Hematopoietic multipotent progenitor cell treated with erythropoietin and hydrocortisone succinate and interleukin-3 and kit ligand, for 8 days (in vitro differentiated cells): ENCODE measurements at regions not wholly inside any gene's neighbourhood (a gene's known extent, or its start where the extent isn't known, plus 50 kb on each side); places are given as distances from the start of the nearest gene placed in this dataset.

ENCODE experiments used
- DNase-seq: peaks from one replicate; pipeline ENCODE4 v3.0.0-alpha.2; 2015

- no peak for DNase-seq
Observed at GRCh38 chr11:115599125-115599524, 94.9 kb upstream of the CADM1 start.

GRCh38 chr11:115598257-115598901 is 94.2 kb upstream of the CADM1 start:
- DNase-seq = no peak

- DNase-seq = no peak
Observed at GRCh38 chr11:115591380-115591779, 87.2 kb upstream of the CADM1 start.

- DNase-seq = no peak
Observed at GRCh38 chr11:115590254-115590653, 86.0 kb upstream of the CADM1 start.

DNA sequence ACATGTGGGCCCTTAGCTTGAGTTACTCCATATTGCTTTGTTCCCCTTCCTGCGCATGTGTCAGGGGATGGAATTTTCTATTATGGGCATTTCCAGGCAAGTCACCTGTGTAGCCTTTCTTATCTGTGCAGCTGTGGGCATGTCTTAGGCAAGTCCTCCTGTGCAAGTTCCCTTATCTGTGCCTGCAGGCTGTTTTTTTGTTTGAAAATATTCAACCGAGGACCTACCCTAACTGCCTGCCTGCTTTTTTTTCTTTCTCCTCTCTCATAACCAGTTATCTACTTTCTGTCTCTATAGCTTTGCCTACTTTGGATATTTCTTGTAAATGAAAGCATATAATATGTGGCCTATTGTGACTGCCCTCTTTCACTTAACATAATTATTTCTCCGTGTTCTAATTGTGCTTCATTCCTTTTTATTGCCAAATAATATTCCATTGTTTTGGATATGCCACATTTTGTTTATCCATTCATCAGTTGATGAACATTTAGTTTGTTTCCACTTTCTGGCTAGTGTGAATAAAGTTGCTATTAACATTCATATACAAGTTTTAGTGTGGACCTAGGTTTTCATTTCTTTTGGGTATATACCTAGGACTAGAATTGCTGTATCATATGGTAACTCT is 83.6 kb upstream of the CADM1 start:
- no peak for DNase-seq

GRCh38 chr11:115585361-115586024 is 81.3 kb upstream of the CADM1 start:
- no peak for DNase-seq

DNA sequence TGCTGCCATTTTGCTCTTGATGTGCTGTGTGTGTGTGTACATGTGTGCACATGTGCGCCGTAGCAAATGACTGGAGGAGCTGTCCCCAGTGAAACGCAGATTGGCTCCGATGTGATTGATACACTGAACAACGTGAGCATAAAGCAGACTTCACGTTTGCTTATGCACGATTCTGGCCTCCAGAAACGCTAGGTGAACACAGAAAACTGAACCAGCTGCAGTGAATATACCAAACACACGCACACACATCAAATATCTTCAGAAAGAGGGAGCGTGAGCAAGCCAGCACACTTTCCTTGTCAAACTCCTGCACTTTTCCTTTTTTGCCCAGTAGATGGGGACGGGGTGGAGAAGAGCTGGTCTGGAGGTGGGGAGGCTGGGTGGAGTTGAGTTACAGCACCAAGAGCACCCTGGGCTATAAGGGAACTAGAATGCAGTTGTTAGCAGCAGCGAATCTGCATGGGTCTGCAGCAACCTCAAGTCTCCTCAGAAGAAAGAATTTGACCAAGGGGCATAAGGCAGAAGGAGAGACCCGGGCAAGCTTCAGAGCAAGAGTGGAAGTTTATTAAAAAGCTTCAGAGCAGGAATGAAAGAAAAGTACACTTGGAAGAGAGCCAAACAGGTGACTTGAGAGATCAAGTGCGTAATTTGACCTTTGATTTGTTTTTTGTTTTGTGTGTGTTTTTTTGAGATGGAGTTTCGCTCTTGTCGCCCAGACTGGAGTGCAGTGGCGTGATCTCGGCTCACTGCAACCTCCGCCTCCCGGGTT is 77.8 kb upstream of the CADM1 start:
- DNase-seq = no peak

DNA sequence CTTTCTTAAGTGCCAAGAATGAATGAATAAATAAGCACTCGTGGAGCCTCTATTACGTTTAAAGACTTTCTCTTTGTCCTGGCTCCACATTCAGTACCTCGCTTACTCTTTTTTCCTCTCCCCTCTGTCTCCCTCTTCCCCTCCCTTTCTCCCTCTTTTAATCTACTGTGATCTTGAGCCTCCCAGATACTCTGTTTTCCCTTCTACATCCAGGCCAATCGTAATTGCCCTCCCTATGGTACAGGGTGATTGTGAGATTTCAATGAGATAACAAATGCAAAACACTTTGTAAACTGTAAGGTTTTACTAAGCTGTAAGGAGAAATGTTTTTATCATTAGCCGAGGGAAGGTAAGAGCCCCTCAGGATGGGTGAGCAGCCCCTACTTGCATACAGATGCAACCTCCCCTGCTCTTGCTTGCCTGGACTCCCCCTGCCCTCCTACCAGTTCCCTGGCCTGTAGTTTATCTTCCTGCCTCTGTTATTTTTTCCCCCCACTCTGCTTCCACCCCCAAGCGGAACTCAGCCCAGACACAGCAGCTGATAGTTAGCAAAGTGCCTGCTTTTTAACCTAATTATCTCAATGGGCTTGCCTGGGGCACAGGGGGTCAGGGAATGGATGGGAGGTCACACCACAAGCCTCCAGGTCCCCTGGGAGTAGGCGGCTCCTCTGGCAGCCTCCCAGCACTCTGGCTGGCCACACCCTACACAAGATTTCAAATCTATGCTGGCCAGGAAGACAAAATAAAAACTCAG is 76.9 kb upstream of the CADM1 start:
- no peak for DNase-seq

GRCh38 chr11:115580416-115580815 is 76.2 kb upstream of the CADM1 start:
- no peak for DNase-seq

GRCh38 chr11:115579181-115579825 is 75.1 kb upstream of the CADM1 start:
- no peak for DNase-seq

- no peak for DNase-seq
Observed at GRCh38 chr11:115578275-115578674, 74.1 kb upstream of the CADM1 start.

DNA sequence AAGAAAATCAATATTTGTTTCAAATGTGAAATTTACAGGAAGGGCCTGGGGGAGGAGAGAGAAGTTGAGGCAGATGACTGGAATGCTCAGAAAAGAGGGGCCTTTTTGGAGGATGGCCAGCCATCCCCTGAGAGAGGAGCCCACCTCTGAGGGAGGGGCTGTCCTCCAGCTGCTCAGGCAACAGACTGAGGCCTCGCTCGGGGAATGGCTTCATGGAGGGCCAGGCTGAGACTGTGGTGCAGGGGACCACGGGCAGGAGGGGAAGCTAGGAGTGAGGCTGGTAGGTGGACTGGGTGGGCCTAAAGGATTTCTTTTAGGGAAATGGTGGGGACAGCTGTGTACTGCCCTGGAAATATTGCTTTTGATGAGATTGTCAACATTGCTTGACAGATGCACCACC is 73.5 kb upstream of the CADM1 start:
- DNase-seq = no peak

DNA sequence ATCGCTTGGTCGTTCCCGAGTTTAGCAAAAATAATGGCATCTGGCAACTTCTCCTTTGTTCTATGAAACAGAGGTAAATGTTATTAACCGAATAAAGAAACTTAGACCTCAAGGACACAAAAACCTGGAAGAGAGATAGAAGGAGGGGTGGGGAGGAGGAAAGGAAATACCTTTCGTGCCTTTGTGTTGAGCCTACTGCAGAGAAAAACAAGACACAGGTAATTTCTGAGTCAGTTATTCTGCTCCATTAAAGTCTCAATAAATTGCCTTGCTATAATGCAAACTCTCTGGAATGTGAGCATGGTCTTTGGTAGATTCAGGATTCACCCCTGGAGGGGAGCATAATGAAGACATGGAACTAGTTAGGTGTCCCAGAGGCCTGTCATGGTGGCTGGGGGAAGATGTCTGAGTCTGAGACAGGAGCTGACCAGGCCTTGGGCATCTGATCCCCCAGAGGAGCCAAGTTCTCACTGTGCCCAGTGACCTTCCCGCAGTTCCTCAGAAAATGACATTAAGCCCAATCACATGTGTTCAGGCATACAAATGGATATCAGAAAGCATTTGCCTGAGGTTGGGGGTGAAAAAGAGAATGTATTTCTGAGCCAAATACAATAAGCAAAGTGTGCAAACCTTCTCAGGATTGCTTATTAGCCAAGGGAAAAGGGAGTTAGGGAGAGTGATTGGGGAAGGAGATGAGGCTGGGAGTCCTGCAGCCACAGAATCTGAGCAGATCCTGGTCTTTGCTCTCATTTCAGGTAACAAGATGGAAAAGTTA is 72.6 kb upstream of the CADM1 start:
- no peak for DNase-seq

- no peak for DNase-seq
Observed at GRCh38 chr11:115572551-115572950, 68.3 kb upstream of the CADM1 start.

- DNase-seq = no peak
Observed at GRCh38 chr11:115566180-115566764, 62.1 kb upstream of the CADM1 start.

DNA sequence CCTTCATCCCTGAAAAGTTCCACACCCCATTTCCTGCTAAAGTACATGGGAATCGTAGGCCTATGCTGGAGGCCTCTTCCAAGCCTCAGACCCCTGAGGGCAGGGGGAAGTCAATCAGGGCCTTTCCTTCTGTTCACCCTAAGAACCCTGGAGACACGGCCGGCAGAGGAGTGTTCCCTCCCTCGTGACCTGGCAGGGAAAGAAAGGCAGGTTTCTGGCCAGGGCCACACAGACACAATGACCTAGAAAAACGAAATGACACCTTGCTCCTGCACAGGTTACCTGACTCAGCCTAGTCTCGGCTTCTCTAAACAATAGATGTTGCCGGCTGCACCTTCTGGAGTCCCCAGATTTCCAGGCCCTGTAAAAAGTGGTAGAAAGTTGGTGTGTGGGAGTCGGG is 60.6 kb upstream of the CADM1 start:
- no peak for DNase-seq

DNA sequence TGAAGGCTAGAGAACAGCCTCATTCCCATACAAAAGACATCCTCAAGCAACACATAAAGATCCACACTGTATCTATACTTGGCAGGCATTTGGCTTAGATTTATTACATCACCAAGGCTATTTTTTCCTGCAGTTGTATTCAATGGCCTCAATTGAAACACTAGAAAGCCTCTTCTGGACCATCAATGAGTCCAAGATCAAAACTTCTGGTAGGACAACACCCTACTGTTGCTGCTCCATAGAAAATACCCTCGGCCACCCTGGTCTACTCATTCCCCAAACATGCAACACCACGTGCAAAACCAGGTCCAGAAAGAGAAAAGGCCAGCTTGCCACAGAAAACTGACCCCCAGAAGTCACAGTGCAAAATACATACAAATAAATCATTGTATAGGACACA is 56.9 kb upstream of the CADM1 start:
- no peak for DNase-seq

DNA sequence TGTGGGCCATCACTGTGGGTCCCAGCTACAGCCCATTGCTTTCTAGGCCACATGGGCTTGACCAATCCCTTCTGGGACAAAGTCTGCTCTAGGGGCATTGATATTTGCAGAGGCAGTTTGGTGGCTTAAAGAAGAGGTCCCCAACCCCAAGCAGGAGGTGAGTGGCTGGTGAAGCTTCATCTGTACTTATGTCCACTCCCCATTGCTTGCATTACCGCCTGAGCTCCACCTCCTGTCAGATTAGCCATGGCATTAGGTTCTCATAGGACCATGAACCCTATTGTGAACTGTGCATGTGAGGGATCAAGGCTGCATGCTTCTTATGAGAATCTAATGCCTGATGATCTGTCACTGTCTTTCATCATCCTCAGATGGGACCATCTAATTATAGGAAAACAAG is 54.4 kb upstream of the CADM1 start:
- DNase-seq = no peak

- DNase-seq = no peak
Observed at GRCh38 chr11:115557681-115558080, 53.5 kb upstream of the CADM1 start.

- DNase-seq = no peak
Observed at GRCh38 chr11:115556984-115557383, 52.8 kb upstream of the CADM1 start.
